Activated T-helper 17 cell treated with anti-CD3 and anti-CD28 coated beads, Interleukin-2, amount 50 U/mL, for 72 hours (primary cell): ENCODE measurements at regions not wholly inside any gene's neighbourhood (a gene's known extent, or its start where the extent isn't known, plus 50 kb on each side); places are given as distances from the start of the nearest gene placed in this dataset.
"Not testable (repeated sequence)": the region's sequence is repeated elsewhere in the genome, so short reads cannot be mapped to it uniquely, and the experiment has no call there.

Source experiments
- ATAC-seq: fragments of 150-1000 bp; cut with Tn5 transposase; replicated peaks from 2 replicates; pipeline ENCODE4 v1.10.0; 2021; ENCODE audit warnings: mild to moderate bottlenecking, moderate library complexity
- H3K27ac Mint-ChIP-seq: one replicate; pipeline ENCODE4 v1.8.0; 2022; ENCODE audit warnings: mixed read lengths
- H3K27me3 Mint-ChIP-seq: one replicate; pipeline ENCODE4 v1.8.0; 2022; ENCODE audit warnings: mixed read lengths
- H3K36me3 Mint-ChIP-seq: one replicate; pipeline ENCODE4 v1.8.0; 2022; ENCODE audit warnings: low read depth, mild to moderate bottlenecking, mixed read lengths
- H3K4me1 Mint-ChIP-seq: one replicate; pipeline ENCODE4 v1.8.0; 2022; ENCODE audit warnings: mixed read lengths
- H3K4me3 Mint-ChIP-seq: one replicate; pipeline ENCODE4 v1.8.0; 2022; ENCODE audit warnings: mild to moderate bottlenecking, mixed read lengths
- H3K9me3 Mint-ChIP-seq: one replicate; pipeline ENCODE4 v1.8.0; 2022; ENCODE audit warnings: mixed read lengths

DNA sequence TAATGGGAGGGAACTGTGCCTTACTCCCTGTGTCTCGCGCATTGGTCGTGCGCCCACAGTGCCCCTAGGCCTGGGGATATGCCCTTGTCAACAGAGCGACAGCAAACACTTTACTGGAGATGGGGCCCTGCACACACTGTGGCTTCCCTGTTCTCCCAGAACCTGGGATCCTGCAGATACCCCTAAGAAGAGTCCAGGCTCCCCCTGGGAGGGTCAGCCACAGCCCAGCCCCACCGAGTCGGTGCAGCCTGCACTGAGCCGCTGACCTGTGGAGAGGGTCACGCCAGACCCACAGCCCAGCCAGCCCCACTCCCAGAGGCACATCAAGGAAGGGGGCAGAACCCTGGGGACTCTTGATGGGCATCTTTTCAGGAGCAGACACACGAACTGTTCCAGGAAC is 480.3 kb downstream of the TMEM121 start:
- not testable (repeated sequence) for H3K36me3 Mint-ChIP-seq, H3K9me3 Mint-ChIP-seq, H3K27me3 Mint-ChIP-seq, H3K27ac Mint-ChIP-seq, H3K4me3 Mint-ChIP-seq, ATAC-seq
- peaks cover 15% of the 10 kb centered on the region for H3K4me1 Mint-ChIP-seq

DNA sequence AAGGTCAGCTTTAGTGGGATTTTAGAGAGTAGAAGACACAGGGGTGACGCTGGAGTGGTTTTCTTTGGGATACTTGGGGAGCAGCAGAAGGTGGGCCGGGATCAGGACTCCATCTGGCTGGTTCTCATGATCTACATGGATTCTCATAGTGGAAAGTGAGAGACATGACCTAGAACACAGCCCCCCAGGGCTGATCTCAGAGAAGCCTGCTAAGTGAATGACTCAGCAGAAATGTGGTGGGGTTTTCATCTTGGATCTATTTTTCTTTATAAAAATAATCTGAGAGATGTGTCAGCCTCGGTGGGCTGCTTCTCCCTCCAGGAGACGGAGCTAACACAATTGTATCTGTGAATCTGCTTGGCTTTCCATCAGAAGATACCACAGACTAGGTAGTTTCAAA is 484.4 kb downstream of the TMEM121 start:
- Mint-ChIP-seq H3K27me3 (no peaks in the 10 kb centered on the region), H3K4me3 (peak overlapping the region; percentile 38), H3K36me3 (peaks cover 8% of the 10 kb centered on the region), H3K27ac (no peak overlapping the region), H3K9me3 (no peaks in the 10 kb centered on the region), H3K4me1 (peaks cover 14% of the 10 kb centered on the region)
- ATAC-seq: no peak

DNA sequence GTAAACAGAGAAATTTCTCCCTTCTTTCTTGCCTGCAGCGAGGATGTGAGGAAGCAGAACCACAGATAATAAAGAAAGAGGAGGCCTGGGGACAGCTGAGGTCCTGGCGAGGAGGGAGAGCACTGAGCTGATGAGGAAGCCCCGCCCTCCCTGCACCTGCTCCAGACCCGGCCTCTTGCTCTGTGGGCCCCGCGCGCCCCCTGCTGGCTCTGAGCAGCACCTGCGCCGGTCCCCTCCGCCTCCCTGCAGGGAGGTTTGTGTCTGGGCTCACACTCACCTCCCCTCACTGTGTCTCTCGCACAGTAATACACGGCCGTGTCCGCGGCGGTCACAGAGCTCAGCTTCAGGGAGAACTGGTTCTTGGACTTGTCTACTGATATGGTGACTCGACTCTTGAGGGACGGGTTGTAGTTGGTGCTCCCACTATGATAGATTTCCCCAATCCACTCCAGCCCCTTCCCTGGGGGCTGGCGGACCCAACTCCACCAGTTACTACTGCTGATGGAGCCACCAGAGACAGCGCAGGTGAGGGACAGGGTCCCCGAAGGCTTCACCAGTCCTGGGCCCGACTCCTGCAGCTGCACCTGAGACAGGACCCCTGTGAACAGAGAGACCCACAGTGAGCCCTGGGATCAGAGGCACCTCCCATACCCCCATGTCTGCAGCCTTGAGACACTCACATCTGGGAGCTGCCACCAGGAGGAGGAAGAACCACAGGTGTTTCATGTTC is 485.4 kb downstream of the TMEM121 start:
- not testable (repeated sequence) for H3K36me3 Mint-ChIP-seq, ATAC-seq, H3K27me3 Mint-ChIP-seq, H3K9me3 Mint-ChIP-seq
- peak overlapping the region; percentile 65 for H3K27ac Mint-ChIP-seq
- peak overlapping the region; percentile 67 for H3K4me3 Mint-ChIP-seq
- H3K4me1 Mint-ChIP-seq: peaks cover 17% of the 10 kb centered on the region

DNA sequence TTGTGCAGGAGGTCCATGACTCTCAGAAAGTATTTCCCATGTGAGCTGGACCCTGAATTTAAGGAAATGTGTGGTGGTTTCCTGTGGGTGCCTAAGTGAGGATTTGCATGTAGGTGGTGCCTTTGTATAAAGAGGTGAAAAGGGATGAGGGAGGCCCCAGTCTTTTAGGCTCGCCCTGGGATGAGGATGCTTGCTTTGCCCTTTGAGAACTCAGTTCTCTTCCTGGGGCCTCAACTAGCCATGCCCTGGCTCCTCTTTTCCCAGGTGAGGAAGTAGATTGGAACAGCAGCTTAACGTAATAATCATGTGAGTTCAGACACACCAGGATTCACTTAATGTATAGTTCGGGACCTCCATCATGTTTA is 486.0 kb downstream of the TMEM121 start:
- not testable (repeated sequence) for H3K36me3 Mint-ChIP-seq, H3K9me3 Mint-ChIP-seq, ATAC-seq, H3K27me3 Mint-ChIP-seq
- peak overlapping the region; percentile 65 for H3K27ac Mint-ChIP-seq
- peaks cover 17% of the 10 kb centered on the region for H3K4me1 Mint-ChIP-seq
- H3K4me3 Mint-ChIP-seq: peak overlapping the region; percentile 67

DNA sequence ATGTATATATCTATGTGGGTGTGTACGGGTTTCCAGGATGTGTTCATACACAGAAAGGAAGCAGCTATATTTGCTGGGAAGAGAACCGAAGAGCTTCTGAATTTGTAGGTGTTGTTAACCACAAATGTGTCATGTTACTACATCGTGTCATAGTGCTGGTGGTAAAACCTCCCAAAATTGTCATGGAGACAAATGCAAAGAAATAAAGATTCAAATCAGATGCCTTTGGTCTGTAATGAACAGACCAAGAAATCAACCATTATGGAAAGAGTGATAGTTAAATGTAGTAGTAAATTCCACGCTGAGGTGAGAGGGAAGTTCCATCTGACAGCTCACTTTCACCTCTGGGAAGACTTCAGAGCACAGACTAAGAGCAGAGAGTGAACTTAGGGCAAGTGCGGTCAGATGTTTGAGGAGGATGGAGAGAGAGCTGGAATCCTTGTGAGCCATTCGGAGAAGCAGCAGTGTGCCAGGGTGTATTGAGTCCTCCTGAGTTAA is 487.5 kb downstream of the TMEM121 start:
- peak overlapping the region; percentile 67 for H3K4me3 Mint-ChIP-seq
- peak overlapping the region; percentile 89 for H3K27ac Mint-ChIP-seq
- H3K27me3 Mint-ChIP-seq: no peaks in the 10 kb centered on the region
- no peaks in the 10 kb centered on the region for H3K9me3 Mint-ChIP-seq
- peak; percentile 91 for ATAC-seq
- H3K36me3 Mint-ChIP-seq: peaks cover 8% of the 10 kb centered on the region
- peaks cover 17% of the 10 kb centered on the region for H3K4me1 Mint-ChIP-seq

DNA sequence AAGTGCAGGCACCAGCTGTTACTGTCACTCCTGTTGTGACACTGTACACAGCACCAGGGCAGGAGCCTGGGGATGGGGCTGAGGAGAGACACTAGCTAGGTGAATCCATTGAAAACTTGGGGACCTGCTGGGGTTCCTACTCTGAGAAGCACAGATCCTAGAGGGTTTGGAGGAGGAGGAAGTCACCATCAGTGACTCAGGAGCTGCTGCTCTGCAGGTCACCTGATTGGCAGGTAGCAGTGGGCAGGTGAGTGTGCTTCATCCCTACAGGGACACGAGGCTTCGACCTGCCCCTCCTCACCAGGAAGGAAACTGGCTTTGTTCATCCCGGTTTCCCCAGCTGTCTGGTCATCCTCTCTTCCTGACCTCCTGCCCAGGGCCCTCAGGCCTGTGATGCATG is 491.6 kb downstream of the TMEM121 start:
- not testable (repeated sequence) for ATAC-seq, H3K27me3 Mint-ChIP-seq, H3K9me3 Mint-ChIP-seq, H3K36me3 Mint-ChIP-seq, H3K4me3 Mint-ChIP-seq, H3K27ac Mint-ChIP-seq
- peaks cover 17% of the 10 kb centered on the region for H3K4me1 Mint-ChIP-seq

DNA sequence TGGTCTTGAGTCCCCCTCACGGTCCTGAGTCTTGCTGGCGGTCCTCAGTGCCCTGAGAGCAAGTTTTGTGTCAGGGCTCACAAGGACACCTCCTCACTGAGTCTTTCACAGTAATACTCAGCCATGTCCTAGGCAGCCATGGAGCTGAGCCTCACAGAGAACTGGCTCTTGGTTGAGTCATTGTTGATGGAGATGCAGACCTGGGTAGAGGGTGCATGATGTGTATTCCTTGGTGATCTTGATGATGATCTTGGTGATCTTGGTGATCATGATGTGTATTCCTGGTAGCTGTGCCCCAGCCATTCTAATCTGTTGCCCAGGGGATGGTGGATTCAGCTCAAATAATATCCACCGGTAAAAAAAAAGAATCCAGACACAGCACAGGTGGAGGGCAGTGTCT is 495.4 kb downstream of the TMEM121 start:
- Mint-ChIP-seq H3K4me1 (peaks cover 9% of the 10 kb centered on the region), H3K27ac (peak overlapping the region; percentile 32), H3K36me3 (no peaks in the 10 kb centered on the region), H3K27me3 (no peaks in the 10 kb centered on the region), H3K9me3 (no peaks in the 10 kb centered on the region), H3K4me3 (peak overlapping the region; percentile 25)
- ATAC-seq: peak; percentile 50

DNA sequence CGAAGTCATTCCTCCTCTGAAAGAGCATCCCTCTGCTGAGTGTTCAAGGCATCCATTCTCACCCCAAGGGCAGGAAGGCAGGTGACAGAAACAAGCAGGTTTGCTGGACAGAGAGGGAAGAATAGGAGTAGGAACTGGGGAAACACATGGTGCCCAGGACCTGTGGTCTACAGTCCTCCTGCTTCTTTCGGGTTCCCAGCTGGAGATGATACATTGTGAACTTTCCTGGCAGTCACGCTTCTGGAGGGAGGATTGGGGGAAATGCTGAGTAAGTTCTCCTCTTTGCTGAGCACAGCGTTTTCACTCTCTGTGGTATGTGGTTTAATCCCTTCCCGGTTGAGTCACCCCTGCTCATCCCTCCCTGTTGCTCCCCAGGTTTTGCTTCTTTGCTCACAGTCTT is 496.3 kb downstream of the TMEM121 start:
- Mint-ChIP-seq H3K27ac (peak overlapping the region; percentile 32), H3K4me3 (peak overlapping the region; percentile 25)
- H3K36me3 Mint-ChIP-seq, H3K9me3 Mint-ChIP-seq, H3K27me3 Mint-ChIP-seq, H3K4me1 Mint-ChIP-seq: not testable (repeated sequence)
- ATAC-seq: peak; percentile 76

DNA sequence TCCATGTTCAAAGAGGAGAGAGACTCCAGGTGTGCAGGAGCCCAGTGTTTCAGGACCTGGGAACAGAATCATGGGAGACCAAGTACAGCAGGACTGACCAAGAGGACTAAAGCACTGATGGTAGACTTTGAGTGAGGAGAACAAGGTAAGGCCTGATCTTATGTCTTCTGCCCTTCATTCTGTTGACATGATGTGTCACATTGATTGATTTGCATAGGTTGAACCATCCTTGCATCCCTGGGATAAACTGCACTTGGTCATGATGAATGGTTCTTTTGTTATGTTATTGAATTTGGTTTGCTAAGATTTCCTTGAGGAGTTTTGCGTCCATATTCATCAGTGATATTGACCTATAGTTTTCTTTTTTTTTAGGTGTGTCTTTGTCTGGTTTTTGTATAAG is 497.0 kb downstream of the TMEM121 start:
- H3K4me3 Mint-ChIP-seq: no peak overlapping the region
- no peaks in the 10 kb centered on the region for H3K36me3 Mint-ChIP-seq
- no peaks in the 10 kb centered on the region for H3K27me3 Mint-ChIP-seq
- no peak overlapping the region for H3K27ac Mint-ChIP-seq
- no peak for ATAC-seq
- no peaks in the 10 kb centered on the region for H3K9me3 Mint-ChIP-seq
- peaks cover 9% of the 10 kb centered on the region for H3K4me1 Mint-ChIP-seq

DNA sequence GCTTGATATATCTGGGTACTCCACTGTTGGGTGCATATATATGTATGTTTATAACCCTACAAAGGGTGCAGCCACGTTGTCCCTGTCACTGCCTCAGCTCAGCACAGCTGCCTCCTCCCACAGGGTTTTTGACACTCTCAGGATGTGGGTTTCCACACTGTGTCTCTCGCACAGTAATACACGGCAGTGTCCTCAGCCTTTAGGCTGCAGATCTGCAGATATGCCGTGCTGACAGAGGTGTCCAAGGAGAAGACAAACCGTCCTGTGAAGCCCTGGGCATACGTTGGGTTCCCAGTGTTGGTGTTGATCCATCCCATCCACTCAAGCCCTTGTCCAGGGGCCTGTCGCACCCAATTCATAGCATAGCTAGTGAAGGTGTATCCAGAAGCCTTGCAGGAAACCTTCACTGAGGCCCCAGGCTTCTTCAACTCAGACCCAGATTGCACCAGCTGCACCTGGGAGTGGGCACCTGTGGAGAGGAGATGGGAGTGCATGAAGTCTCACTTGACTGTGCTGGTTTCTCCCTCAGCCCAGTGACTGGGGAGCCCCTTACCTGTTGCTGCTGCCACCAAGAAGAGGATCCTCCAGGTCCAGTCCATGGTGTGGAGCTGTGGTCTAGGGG is 498.7 kb downstream of the TMEM121 start:
- ATAC-seq: peak; percentile 47

DNA sequence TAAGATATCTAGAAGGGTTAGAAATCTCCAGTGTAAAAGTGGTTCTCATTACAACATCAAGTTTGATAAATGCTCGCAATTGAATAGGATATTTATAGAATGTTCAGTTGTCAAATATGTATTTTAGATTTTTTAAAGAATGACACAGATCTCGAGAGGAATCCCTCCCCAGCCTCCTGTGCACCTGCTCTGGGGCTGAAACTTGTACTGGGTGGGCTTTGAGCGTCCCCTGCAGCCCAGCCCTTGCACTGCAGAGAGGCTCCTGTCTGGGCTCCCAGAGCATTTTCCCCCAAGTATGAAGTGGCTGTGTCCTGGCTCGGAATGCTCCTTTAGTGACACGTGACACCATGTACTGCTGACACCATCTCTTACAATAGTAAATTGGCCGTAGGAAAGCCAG is 499.6 kb downstream of the TMEM121 start:
- H3K27me3 Mint-ChIP-seq: no peaks in the 10 kb centered on the region
- H3K4me1 Mint-ChIP-seq: peaks cover 9% of the 10 kb centered on the region
- no peaks in the 10 kb centered on the region for H3K9me3 Mint-ChIP-seq
- no peak overlapping the region for H3K4me3 Mint-ChIP-seq
- H3K36me3 Mint-ChIP-seq: no peaks in the 10 kb centered on the region
- no peak overlapping the region for H3K27ac Mint-ChIP-seq
- no peak for ATAC-seq

More for the DNA sequence above, 498.7 kb downstream of the TMEM121 start:
- H3K27me3 Mint-ChIP-seq: no peaks in the 10 kb centered on the region
- peaks cover 9% of the 10 kb centered on the region for H3K4me1 Mint-ChIP-seq
- H3K27ac Mint-ChIP-seq: no peak overlapping the region
- peak overlapping the region; percentile 11 for H3K4me3 Mint-ChIP-seq
- H3K9me3 Mint-ChIP-seq: no peaks in the 10 kb centered on the region
- H3K36me3 Mint-ChIP-seq: no peaks in the 10 kb centered on the region

DNA sequence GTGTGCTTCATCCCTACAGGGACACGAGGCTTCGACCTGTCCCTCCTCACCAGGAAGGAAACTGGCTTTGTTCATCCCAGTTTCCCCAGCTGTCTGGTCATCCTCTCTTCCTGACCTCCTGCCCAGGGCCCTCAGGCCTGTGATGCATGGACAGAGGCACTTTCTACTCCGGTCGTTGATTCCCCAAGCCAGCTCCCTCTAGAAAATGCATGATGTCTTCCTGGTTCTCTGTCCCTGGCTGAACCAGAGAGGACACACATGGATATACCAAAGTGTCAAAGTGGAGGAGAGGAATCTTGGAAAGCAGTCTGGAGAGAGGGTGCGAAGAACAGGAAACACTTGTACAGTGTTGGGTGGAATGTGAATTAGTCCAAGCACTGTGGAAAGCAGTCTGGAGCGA is 501.4 kb downstream of the TMEM121 start:
- not testable (repeated sequence) for H3K36me3 Mint-ChIP-seq, H3K4me3 Mint-ChIP-seq, H3K9me3 Mint-ChIP-seq, H3K27me3 Mint-ChIP-seq, H3K4me1 Mint-ChIP-seq, H3K27ac Mint-ChIP-seq, ATAC-seq

DNA sequence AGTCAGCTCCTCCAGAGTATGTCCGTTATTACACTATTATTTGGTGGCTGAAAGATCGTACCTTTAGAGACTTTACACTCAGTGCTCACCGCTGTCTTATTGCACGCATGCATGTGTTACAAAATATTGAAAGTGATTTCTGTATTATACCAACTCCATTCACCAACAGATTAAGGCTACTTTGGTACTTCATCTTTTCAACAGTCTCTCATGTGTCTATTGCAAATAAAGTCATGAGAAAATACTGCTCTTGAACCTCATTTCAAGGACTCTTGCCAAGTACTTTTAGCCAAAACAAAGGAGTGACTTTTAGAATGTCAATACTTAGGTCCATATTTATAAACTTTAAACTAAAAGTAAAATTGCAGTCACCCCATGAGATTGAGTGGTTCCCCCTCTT is 503.6 kb downstream of the TMEM121 start:
- peaks cover 1% of the 10 kb centered on the region for H3K4me1 Mint-ChIP-seq

DNA sequence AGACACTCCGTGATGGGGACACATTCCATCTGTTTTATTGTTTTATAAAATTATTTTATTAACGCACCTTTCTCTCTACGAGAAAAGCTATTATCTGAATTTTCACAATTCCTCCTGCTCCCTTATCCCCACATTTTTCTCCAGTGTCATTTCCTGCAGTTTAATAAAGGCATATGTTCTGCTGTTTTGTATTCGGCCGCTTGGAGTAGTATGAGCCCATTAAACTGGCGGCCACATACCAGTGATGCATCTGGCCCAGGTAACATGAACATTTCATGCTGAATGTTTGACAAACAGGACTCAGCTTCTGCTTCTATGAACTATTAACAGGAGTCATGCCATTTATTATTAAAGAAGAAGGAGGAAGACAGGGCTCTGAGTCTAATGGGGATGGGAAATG is 511.0 kb downstream of the TMEM121 start:
- Mint-ChIP-seq H3K4me3 (no peak overlapping the region), H3K27me3 (no peaks in the 10 kb centered on the region), H3K4me1 (no peaks in the 10 kb centered on the region), H3K9me3 (no peaks in the 10 kb centered on the region), H3K27ac (no peak overlapping the region), H3K36me3 (no peaks in the 10 kb centered on the region)
- no peak for ATAC-seq

More for the DNA sequence above, 503.6 kb downstream of the TMEM121 start:
- H3K36me3 Mint-ChIP-seq: no peaks in the 10 kb centered on the region
- ATAC-seq: no peak
- H3K27ac Mint-ChIP-seq: no peak overlapping the region
- H3K9me3 Mint-ChIP-seq: no peaks in the 10 kb centered on the region
- H3K4me3 Mint-ChIP-seq: no peak overlapping the region
- H3K27me3 Mint-ChIP-seq: no peaks in the 10 kb centered on the region

DNA sequence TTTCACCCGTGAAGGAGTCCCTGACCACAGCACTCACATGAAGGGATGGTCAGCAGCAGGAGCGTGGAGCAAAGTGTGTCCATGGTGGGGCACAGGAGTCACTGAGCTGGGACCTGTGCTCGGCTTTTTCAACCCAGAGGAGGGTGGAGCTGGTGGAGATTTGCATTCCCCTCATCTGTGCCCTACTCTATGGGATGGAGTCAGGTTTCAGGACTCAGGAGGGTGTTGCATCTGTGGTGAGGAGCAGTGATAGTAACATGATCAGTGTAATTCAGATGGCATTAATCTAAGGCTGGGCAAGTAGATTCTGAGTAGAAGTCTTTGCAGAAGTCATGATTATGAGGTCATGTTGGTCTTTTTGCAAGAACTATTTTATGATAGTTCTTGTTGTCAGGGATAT is 511.9 kb downstream of the TMEM121 start:
- no peaks in the 10 kb centered on the region for H3K9me3 Mint-ChIP-seq
- H3K4me3 Mint-ChIP-seq: no peak overlapping the region

More for the DNA sequence above, 511.9 kb downstream of the TMEM121 start:
- Mint-ChIP-seq H3K27ac (no peak overlapping the region), H3K36me3 (no peaks in the 10 kb centered on the region), H3K4me1 (no peaks in the 10 kb centered on the region), H3K27me3 (no peaks in the 10 kb centered on the region)
- ATAC-seq: no peak
